HG02623 (cell line): ENCODE measurements at regions not wholly inside any gene's neighbourhood (a gene's known extent, or its start where the extent isn't known, plus 50 kb on each side); places are given as distances from the start of the nearest gene placed in this dataset.
"Not testable (repeated sequence)": the region's sequence is repeated elsewhere in the genome, so short reads cannot be mapped to it uniquely, and the experiment has no call there.

Source experiments
- ATAC-seq: cut with Tn5 transposase; IDR thresholded peaks from one replicate; pipeline ENCODE4 v1.9.1; 2021; ENCODE audit warnings: moderate library complexity; ENCODE audit not compliant: unreplicated experiment

DNA sequence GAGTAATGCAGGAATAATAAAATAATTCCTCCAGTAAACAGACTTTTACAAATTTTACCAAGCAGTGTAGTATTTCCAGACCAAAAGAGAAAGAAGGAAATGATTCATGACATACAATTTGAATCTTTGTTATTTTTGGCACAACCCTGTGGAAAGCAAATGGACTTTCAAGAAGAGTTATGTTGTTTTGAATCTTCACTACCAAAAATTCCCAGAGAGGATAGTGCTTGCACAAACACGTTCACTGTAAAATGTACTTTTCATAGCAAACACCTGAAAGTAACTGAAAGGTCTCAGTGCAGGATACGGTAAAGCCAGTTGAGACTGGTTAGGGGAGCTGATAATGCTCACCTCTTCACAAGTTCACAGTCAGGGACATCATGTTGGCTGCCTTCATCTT, 107.1 kb downstream of the USP22 start:
- no peak for ATAC-seq

DNA sequence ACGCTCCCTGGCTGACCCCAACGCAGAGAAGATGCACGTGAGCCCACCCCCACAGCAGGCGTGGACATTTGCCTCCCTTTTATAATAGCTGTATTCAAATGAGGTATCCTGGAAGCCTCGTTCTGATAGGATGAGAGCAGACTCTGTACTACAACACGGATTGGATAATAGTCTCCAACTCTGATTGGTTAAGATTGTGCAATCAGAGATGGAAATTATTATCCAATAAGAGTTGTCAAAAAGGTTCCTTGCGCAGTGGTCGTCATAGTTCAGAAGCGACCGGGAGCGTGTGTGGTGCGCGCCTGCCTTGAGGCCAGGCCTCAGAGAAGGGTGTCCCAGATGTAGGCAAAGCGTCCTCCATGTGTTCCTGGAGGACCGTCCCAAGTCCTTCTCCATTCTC, 104.6 kb downstream of the USP22 start:
- no peak for ATAC-seq

DNA sequence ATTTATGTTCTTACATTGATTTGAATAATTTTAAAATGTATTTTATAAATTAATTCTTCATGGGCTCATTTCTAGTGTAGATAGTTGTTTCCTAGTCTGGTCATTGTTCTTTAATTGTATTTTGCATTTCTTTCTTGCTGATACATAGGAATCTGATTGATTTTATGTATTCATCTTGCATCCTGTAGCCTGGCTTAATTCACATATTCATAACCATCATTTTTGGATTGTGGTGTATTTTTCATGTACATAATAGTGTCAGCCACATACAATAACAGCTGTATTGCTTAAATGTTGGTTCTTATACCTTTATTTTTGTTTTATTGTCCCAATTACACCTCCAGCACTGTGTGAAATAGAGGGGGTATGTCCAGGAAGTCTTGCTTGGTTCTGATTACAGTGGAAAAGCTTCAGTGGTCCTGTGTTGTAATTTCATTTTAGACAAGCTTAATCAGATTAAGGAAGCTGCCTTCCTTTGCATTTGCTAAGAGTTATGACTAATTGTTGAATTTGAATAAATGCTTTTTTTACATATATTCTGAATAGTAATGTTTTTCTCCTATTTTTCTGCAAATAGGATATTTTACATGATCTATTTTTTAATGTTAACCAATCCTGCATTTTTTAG, 103.7 kb downstream of the USP22 start:
- no peak for ATAC-seq

DNA sequence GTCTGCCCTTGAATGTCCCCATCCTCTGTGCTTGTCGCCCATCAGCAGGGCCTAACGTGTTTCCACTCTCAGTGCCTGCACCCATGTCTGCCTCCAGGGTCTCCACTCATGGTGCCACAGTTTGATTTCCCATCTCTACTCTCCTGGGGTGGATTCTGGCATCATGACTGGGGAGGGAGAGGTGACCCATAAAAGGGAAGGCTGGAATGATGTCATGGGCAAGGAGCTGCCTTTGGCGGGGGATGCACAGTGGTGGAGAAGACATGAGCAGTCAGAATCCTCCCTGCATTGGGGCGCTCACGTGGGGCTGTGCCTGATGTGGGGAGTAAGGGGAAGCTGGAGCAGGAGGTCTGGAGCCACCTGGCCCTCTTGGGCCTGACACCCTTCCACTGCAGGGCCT, 100.9 kb downstream of the USP22 start:
- ATAC-seq = no peak

DNA sequence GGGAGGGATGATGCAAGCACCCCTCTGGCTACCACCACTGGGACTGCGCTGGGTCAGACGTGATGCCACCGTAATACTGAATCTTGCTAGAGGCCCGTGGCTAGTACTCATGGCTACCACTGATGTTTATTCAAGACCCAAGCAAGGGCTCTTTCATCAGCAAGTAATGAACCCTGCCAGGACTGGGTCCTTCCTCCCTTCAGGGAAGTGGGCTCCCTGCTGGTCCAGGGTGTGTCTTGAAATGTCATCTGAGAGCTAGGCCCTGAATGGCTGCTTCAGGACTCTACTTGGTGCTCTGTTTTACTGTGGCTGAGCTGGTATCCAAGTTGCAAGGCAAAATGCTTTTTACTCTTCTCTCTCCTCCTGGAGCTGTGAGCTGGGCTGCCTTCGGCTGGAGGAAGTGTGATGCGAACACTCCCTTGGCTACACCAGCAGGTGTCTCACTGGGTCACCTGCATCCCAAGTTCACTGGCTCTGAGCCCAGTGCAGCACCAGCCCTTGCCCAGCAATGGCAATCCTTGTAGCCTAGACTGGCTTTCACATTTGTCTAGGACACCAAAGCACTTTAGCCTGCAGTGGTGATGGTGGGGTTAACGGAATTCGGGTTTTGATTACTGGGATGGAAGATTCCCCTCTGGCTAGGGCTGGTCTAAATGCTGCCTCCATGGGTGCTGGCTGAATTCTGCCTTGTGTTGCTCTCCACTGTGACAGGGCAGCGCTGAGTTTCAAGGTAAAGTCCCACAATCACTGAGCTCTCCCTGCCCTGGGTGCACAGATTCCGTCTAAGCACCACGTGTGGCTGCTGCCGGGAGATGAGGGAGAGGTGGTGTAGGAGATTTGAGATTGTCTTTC, 98.6 kb downstream of the USP22 start:
- no peak for ATAC-seq

DNA sequence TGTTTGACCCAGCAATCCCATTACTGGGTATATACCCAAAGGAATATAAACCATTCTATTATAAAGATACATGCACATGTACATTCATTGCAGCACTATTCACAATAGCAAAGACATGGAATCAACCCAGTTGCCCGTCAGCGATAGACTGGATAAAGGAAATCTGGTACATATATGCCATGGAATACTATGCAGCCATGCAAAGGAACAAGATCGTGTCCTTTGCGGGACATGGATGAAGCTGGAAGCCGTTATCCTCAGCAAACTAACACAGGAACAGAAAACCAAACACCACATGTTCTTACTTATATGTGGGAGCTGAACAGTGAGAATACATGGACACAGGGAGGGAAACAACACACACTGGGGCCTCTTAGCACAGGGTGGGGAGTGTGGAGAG, 95.1 kb downstream of the USP22 start:
- ATAC-seq = not testable (repeated sequence)

DNA sequence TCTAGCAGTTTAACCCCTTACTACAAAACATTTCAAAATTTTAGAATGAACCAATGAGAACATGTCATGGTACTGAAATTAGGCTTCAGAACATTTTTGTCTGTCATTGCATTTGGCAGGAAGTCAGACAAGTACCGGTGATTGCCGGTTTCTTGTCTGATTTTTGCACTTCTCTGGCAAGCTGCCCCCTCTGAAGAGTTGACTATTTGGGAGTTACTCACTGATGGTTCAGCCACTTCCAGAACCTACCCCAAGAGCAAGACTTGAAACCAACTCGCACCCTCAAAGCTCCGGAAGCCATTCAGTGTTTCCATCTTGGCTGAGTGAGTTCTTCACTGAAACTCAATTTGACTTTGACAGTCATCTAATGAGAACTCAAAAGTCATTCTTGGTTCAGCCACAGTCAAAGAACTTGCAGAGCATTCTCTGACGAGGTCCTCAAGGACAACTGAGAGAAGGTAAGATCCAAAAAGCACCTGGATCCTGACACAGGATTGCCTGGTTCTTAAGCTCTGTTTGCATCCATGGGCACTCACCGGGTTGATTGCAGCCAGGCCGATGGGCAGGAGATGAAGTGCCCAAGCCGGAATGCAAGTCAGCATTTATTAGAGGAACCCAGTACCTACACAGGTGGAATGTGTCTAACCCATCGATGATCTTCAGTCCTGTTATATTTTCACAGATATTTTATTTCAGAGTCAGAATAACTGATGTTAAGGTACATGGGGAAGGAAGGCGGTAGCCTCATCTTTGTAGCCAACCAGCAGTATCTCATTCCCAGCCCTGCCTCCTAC, 93.6 kb downstream of the USP22 start:
- ATAC-seq = no peak
